Endothelial cell of umbilical vein (primary cell): ENCODE measurements at regions not wholly inside any gene's neighbourhood (a gene's known extent, or its start where the extent isn't known, plus 50 kb on each side); places are given as distances from the start of the nearest gene placed in this dataset.

ENCODE experiments used
- CTCF ChIP-seq, 2 donors: IDR thresholded peaks; 1 replicate in 1 of 2; 2 replicates in 1 of 2; pipeline ENCODE4 v1.5.1; 2011; ENCODE audit warnings: low read length in 2 of 2, mild to moderate bottlenecking in 2 of 2, moderate library complexity in 2 of 2, control low read depth in 1 of 2, inconsistent platforms in 1 of 2, low read depth in 1 of 2; ENCODE audit not compliant: insufficient read depth in 1 of 2; ENCODE audit errors: extremely low read depth in 1 of 2
- EZH2 ChIP-seq: IDR thresholded peaks from 2 replicates; pipeline ENCODE4 v1.6.1; 2012; ENCODE audit warnings: borderline replicate concordance, low read depth, mild to moderate bottlenecking, moderate library complexity, low read length, inconsistent platforms; ENCODE audit not compliant: severe bottlenecking
- FOS ChIP-seq: IDR thresholded peaks from 2 replicates; pipeline ENCODE4 v1.6.1; 2011; ENCODE audit warnings: mild to moderate bottlenecking, low read length, moderate library complexity, borderline replicate concordance; ENCODE audit not compliant: insufficient read depth
- GATA2 ChIP-seq: IDR thresholded peaks from 2 replicates; pipeline ENCODE4 v1.7.0; 2011; ENCODE audit warnings: low read depth, mild to moderate bottlenecking, moderate library complexity, mixed read lengths, low read length; ENCODE audit not compliant: insufficient read length, insufficient read depth
- JUN ChIP-seq: IDR thresholded peaks from 2 replicates; pipeline ENCODE4 v1.6.1; 2011; ENCODE audit warnings: borderline replicate concordance, low read depth; ENCODE audit not compliant: insufficient read length, insufficient read depth
- MAX ChIP-seq: IDR thresholded peaks from 2 replicates; pipeline ENCODE4 v1.6.1; 2011; ENCODE audit not compliant: insufficient read depth, insufficient read length
- MYC ChIP-seq: IDR thresholded peaks from one replicate; pipeline ENCODE4 v1.6.1; 2011; ENCODE audit warnings: mild to moderate bottlenecking, low read depth, low read length
- POLR2A ChIP-seq: IDR thresholded peaks from 2 replicates; pipeline ENCODE4 v1.6.1; 2012; ENCODE audit warnings: low read depth, mild to moderate bottlenecking, control low read depth, low read length
- POLR2AphosphoS5 ChIP-seq: IDR thresholded peaks from 2 replicates; pipeline ENCODE4 v1.6.1; 2012; ENCODE audit warnings: low read depth, mild to moderate bottlenecking, control low read depth, low read length, moderate library complexity; ENCODE audit not compliant: insufficient read depth

- TF ChIP-seq CTCF (IDR thresholded peaks at IDR 0.05; ENCODE audit: extremely low read depth in 1 of 2, insufficient read depth in 1 of 2, low read depth in 1 of 2, low read length in 2 of 2): no peak
- TF ChIP-seq EZH2: no peak
- no peak for TF ChIP-seq POLR2A
- TF ChIP-seq FOS: no peak
- no peak for TF ChIP-seq MAX
- TF ChIP-seq POLR2AphosphoS5: no peak
- TF ChIP-seq JUN: no peak
- no peak for TF ChIP-seq GATA2
- TF ChIP-seq MYC: no peak
Measured at GRCh38 chr9:16215353-16215680, 655.2 kb downstream of the BNC2 start.
